GM12878 (cell line): ENCODE measurements at regions not wholly inside any gene's neighbourhood (a gene's known extent, or its start where the extent isn't known, plus 50 kb on each side); places are given as distances from the start of the nearest gene placed in this dataset.

ENCODE experiments used
- CTCF ChIP-seq, 3 experiments: IDR thresholded peaks in 2 of 3; conservative IDR thresholded peaks in 1 of 3; 2 replicates each; pipeline ENCODE4 v1.5.1; 2011; ENCODE audit warnings: low read depth in 3 of 3, low read length in 3 of 3, mild to moderate bottlenecking in 3 of 3, control low read depth in 2 of 3, moderate library complexity in 2 of 3, inconsistent platforms in 1 of 3, mixed read lengths in 1 of 3; ENCODE audit not compliant: control insufficient read depth in 2 of 3, insufficient read depth in 1 of 3; ENCODE audit errors: extremely low read depth in 1 of 3
- E4F1 ChIP-seq: fragments of 450-650 bp; IDR thresholded peaks from 2 replicates; pipeline ENCODE4 v1.6.1; 2018; ENCODE audit warnings: borderline replicate concordance, mild to moderate bottlenecking; ENCODE audit not compliant: partially characterized antibody

- TF ChIP-seq CTCF (IDR thresholded peaks at IDR 0.05 in 2 of 3, conservative IDR thresholded peaks at IDR 0.05 in 1 of 3; ENCODE audit: control insufficient read depth in 2 of 3, extremely low read depth in 1 of 3, insufficient read depth in 1 of 3, low read depth in 3 of 3, low read length in 3 of 3) (no peak), E4F1 (no peak)
Measured at GRCh38 chr18:78765142-78765541, 214.5 kb upstream of the SALL3 start.
